ENCODE measurements at regions not wholly inside any gene's neighbourhood (a gene's known extent, or its start where the extent isn't known, plus 50 kb on each side); places are given as distances from the start of the nearest gene placed in this dataset.
A peak's percentile ranks its signal among the peaks of the same experiment; 100 is the strongest.

GRCh38 chr14:104512061-104512460 is 67.5 kb upstream of the C14orf180 start:
- Histone ChIP-seq H3K9me3 (ENCODE audit: control insufficient read depth, low read depth, low read length) (no peaks in the 10 kb centered on the region), H3K9ac (ENCODE audit: control insufficient read depth, extremely low read depth, insufficient read depth, low read length) (no peak overlapping the region), H4K20me1 (ENCODE audit: control insufficient read depth, extremely low read depth, insufficient read depth, low read length) (no peaks in the 10 kb centered on the region), H3K4me3 (ENCODE audit: control insufficient read depth in 2 of 3, extremely low read depth in 1 of 3, insufficient read depth in 2 of 3, low read depth in 1 of 3, low read length in 3 of 3) (no peak overlapping the region), H3K79me2 (ENCODE audit: control insufficient read depth, insufficient read depth, low read length) (no peaks in the 10 kb centered on the region), H3K9me1 (ENCODE audit: control insufficient read depth, extremely low read depth, insufficient read depth, low read length) (no peaks in the 10 kb centered on the region), H3K4me1 (ENCODE audit: control insufficient read depth, extremely low read depth, insufficient read depth, low read length) (no peaks in the 10 kb centered on the region), H3K36me3 (ENCODE audit: control insufficient read depth in 2 of 2, extremely low read depth in 1 of 2, insufficient read depth in 2 of 2, low read length in 2 of 2) (no peaks in the 10 kb centered on the region), H3K4me2 (ENCODE audit: control insufficient read depth, extremely low read depth, insufficient read depth, low read depth, low read length) (no peak overlapping the region), H3K27ac (ENCODE audit: control insufficient read depth, insufficient read depth, low read length) (no peak overlapping the region), H3K27me3 (ENCODE audit: control insufficient read depth, extremely low read depth, insufficient read depth, low read length) (peaks cover 41% of the 10 kb centered on the region), H2AFZ (ENCODE audit: control insufficient read depth, low read length) (no peak overlapping the region)
- FAIRE-seq (no peak), DNase-seq (ENCODE audit: low read depth, low spot score) (no peak)
- TF ChIP-seq EZH2 (IDR thresholded peaks at IDR 0.05; ENCODE audit: low read length) (no peak), CTCF (optimal IDR thresholded peaks at IDR 0.05 in 1 of 3, IDR thresholded peaks at IDR 0.05 in 1 of 3, conservative IDR thresholded peaks at IDR 0.05 in 1 of 3; ENCODE audit: extremely low read depth in 1 of 3, insufficient read depth in 2 of 3, low read length in 3 of 3) (no peak)
- dilution Hi-C loops (cut with MboI; ENCODE audit: extremely low pct_ligation_motif_present, low sequenced_read_pairs), result no loop called here

GRCh38 chr14:104512771-104513640 is 66.6 kb upstream of the C14orf180 start:
- TF ChIP-seq EZH2 (IDR thresholded peaks at IDR 0.05; ENCODE audit: low read length) (peak; percentile 17), CTCF (optimal IDR thresholded peaks at IDR 0.05 in 1 of 3, IDR thresholded peaks at IDR 0.05 in 1 of 3, conservative IDR thresholded peaks at IDR 0.05 in 1 of 3; ENCODE audit: extremely low read depth in 1 of 3, insufficient read depth in 2 of 3, low read length in 3 of 3) (no peak)
- Histone ChIP-seq H3K79me2 (ENCODE audit: control insufficient read depth, insufficient read depth, low read length) (no peaks in the 10 kb centered on the region), H2AFZ (ENCODE audit: control insufficient read depth, low read length) (no peak overlapping the region), H3K4me2 (ENCODE audit: control insufficient read depth, extremely low read depth, insufficient read depth, low read depth, low read length) (no peak overlapping the region), H3K27me3 (ENCODE audit: control insufficient read depth, extremely low read depth, insufficient read depth, low read length) (peaks cover 41% of the 10 kb centered on the region), H3K9me3 (ENCODE audit: control insufficient read depth, low read depth, low read length) (no peaks in the 10 kb centered on the region), H3K9me1 (ENCODE audit: control insufficient read depth, extremely low read depth, insufficient read depth, low read length) (no peaks in the 10 kb centered on the region), H3K36me3 (ENCODE audit: control insufficient read depth in 2 of 2, extremely low read depth in 1 of 2, insufficient read depth in 2 of 2, low read length in 2 of 2) (no peaks in the 10 kb centered on the region), H3K9ac (ENCODE audit: control insufficient read depth, extremely low read depth, insufficient read depth, low read length) (no peak overlapping the region), H4K20me1 (ENCODE audit: control insufficient read depth, extremely low read depth, insufficient read depth, low read length) (no peaks in the 10 kb centered on the region), H3K27ac (ENCODE audit: control insufficient read depth, insufficient read depth, low read length) (no peak overlapping the region), H3K4me3 (ENCODE audit: control insufficient read depth in 2 of 3, extremely low read depth in 1 of 3, insufficient read depth in 2 of 3, low read depth in 1 of 3, low read length in 3 of 3) (no peak overlapping the region), H3K4me1 (ENCODE audit: control insufficient read depth, extremely low read depth, insufficient read depth, low read length) (no peaks in the 10 kb centered on the region)
- FAIRE-seq (no peak), DNase-seq (ENCODE audit: low read depth, low spot score) (no peak)
- dilution Hi-C loops (cut with MboI; ENCODE audit: extremely low pct_ligation_motif_present, low sequenced_read_pairs), result no loop called here
